Parathyroid adenoma (tissue), 2 donors: ENCODE measurements at regions not wholly inside any gene's neighbourhood (a gene's known extent, or its start where the extent isn't known, plus 50 kb on each side); places are given as distances from the start of the nearest gene placed in this dataset.

Source experiments
- H2AFZ ChIP-seq: fragments of 300-600 bp; sonication (generic); one replicate; pipeline ENCODE4 v1.7.0; 2017; ENCODE audit warnings: antibody characterized with exemption, mild to moderate bottlenecking
- H3K27ac ChIP-seq: fragments of 300-600 bp; sonication (generic); one replicate; pipeline ENCODE4 v1.7.0; 2017
- H3K27me3 ChIP-seq: fragments of 300-600 bp; sonication (generic); one replicate; pipeline ENCODE4 v1.7.0; 2017; ENCODE audit warnings: low read length; ENCODE audit not compliant: control insufficient read depth, insufficient read depth
- H3K36me3 ChIP-seq: fragments of 300-600 bp; sonication (generic); one replicate; pipeline ENCODE4 v1.7.0; 2017; ENCODE audit warnings: low read length; ENCODE audit not compliant: control insufficient read depth, insufficient read depth
- H3K4me1 ChIP-seq: fragments of 300-600 bp; sonication (generic); one replicate; pipeline ENCODE4 v1.7.0; 2017; ENCODE audit warnings: control low read depth
- H3K4me2 ChIP-seq: fragments of 300-600 bp; sonication (generic); one replicate; pipeline ENCODE4 v1.7.0; 2017; ENCODE audit warnings: low read length
- H3K4me3 ChIP-seq: fragments of 300-600 bp; sonication (generic); one replicate; pipeline ENCODE4 v1.7.0; 2017; ENCODE audit warnings: low read depth, low read length
- H3K79me2 ChIP-seq: fragments of 300-600 bp; sonication (generic); one replicate; pipeline ENCODE4 v1.7.0; 2017; ENCODE audit warnings: control low read depth
- H3K9ac ChIP-seq: fragments of 300-600 bp; sonication (generic); one replicate; pipeline ENCODE4 v1.7.0; 2017; ENCODE audit warnings: mild to moderate bottlenecking
- H3K9me3 ChIP-seq: fragments of 300-600 bp; sonication (generic); one replicate; pipeline ENCODE4 v1.7.0; 2017; ENCODE audit warnings: low read length; ENCODE audit not compliant: control insufficient read depth
- CTCF ChIP-seq: fragments of 300-600 bp; sonication (generic); IDR thresholded peaks from one replicate; pipeline ENCODE4 v1.7.0; 2017; ENCODE audit warnings: antibody characterized with exemption, mild to moderate bottlenecking
- donor health status: primary hyperparathyroidism.

DNA sequence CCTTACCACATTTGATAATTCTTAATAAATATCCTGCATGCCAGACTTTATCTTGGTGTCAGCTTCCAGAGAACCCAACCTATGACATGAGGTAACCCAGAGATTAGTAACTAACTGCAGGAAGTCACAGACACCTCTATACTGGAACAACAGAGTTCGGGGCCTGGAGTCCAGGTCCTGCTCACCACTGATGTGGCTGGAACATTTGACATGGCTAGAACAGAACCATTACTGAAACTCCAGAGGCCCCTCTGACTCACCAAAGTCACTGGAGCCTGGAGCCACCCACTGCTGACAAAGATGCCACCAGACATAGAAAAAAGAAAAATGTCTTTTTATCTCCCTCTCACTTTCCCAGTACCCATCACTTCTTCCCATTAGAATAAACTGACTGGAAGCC is 403.7 kb downstream of the MID1IP1 start:
- Histone ChIP-seq H3K9me3 (no peaks in the 10 kb centered on the region), H3K4me1 (no peaks in the 10 kb centered on the region), H3K79me2 (no peaks in the 10 kb centered on the region), H3K27me3 (no peaks in the 10 kb centered on the region), H3K4me2 (no peak overlapping the region), H3K27ac (no peak overlapping the region), H3K9ac (no peak overlapping the region), H3K4me3 (no peak overlapping the region), H3K36me3 (no peaks in the 10 kb centered on the region), H2AFZ (no peak overlapping the region)
- TF ChIP-seq CTCF, result no peak

DNA sequence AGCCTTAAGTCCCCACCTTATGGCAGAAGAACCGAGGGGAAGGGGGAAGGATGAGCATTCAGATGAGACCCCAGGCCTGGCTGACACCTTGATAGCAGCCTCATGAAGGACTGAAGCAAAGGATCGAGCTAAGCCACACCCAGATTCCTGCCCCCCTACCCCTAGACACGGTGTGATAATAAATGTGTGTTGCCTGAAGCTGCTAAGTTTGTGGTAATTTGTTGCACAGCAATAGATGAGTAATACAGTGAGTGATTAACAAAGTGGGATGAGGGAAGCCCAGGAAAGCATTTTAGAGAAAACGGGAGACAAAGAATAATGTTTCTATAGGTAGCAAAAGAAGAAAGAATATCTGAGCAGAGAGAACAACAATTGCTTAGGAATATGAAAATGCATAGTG is 404.2 kb downstream of the MID1IP1 start:
- TF ChIP-seq CTCF, result no peak
- Histone ChIP-seq H3K79me2 (no peaks in the 10 kb centered on the region), H3K9ac (no peak overlapping the region), H3K27ac (no peak overlapping the region), H3K4me3 (no peak overlapping the region), H3K4me1 (no peaks in the 10 kb centered on the region), H3K27me3 (no peaks in the 10 kb centered on the region), H2AFZ (no peak overlapping the region), H3K36me3 (no peaks in the 10 kb centered on the region), H3K9me3 (no peaks in the 10 kb centered on the region), H3K4me2 (no peak overlapping the region)

- no peak overlapping the region for H2AFZ ChIP-seq
- no peaks in the 10 kb centered on the region for H3K9me3 ChIP-seq
- no peaks in the 10 kb centered on the region for H3K36me3 ChIP-seq
- H3K27me3 ChIP-seq, result no peaks in the 10 kb centered on the region
- no peak for TF ChIP-seq CTCF
- no peaks in the 10 kb centered on the region for H3K4me1 ChIP-seq
- H3K4me3 ChIP-seq, result no peak overlapping the region
- H3K27ac ChIP-seq, result no peak overlapping the region
- no peak overlapping the region for H3K9ac ChIP-seq
- no peaks in the 10 kb centered on the region for H3K79me2 ChIP-seq
- H3K4me2 ChIP-seq, result no peak overlapping the region
These were observed 405.3 kb downstream of the MID1IP1 start for GRCh38 chrX:39206399-39207145.

- Histone ChIP-seq H3K9ac (no peak overlapping the region), H3K36me3 (no peaks in the 10 kb centered on the region), H3K4me3 (no peak overlapping the region), H3K4me1 (no peaks in the 10 kb centered on the region), H3K9me3 (no peaks in the 10 kb centered on the region), H2AFZ (no peak overlapping the region), H3K4me2 (no peak overlapping the region), H3K27ac (no peak overlapping the region), H3K79me2 (no peaks in the 10 kb centered on the region), H3K27me3 (no peaks in the 10 kb centered on the region)
- TF ChIP-seq CTCF, result no peak
These were observed 410.2 kb downstream of the MID1IP1 start for GRCh38 chrX:39211501-39211900.

- Histone ChIP-seq H3K27me3 (no peaks in the 10 kb centered on the region), H3K4me1 (no peaks in the 10 kb centered on the region), H3K36me3 (no peaks in the 10 kb centered on the region), H3K9ac (no peak overlapping the region), H3K79me2 (no peaks in the 10 kb centered on the region), H3K4me3 (no peak overlapping the region), H3K9me3 (no peaks in the 10 kb centered on the region), H3K27ac (no peak overlapping the region), H3K4me2 (no peak overlapping the region), H2AFZ (no peak overlapping the region)
- TF ChIP-seq CTCF, result no peak
These were observed 411.2 kb downstream of the MID1IP1 start for GRCh38 chrX:39212456-39212855.
